BJ (cell line): ENCODE measurements at regions not wholly inside any gene's neighbourhood (a gene's known extent, or its start where the extent isn't known, plus 50 kb on each side); places are given as distances from the start of the nearest gene placed in this dataset.
"Not testable (repeated sequence)": the region's sequence is repeated elsewhere in the genome, so short reads cannot be mapped to it uniquely, and the experiment has no call there.

ENCODE experiments used
- CTCF ChIA-PET: fragments of 350-600 bp; formaldehyde crosslinking; extraction: SDS; loops from one replicate; lab custom pipeline; 2021; ENCODE audit warnings: antibody characterized with exemption, inconsistent platforms; lab: Yijun Ruan, JAX
- POLR2A ChIA-PET: fragments of 300-600 bp; sonication (Branson Sonifier 250); formaldehyde crosslinking; extraction: SDS; loops from one replicate; lab custom pipeline; 2021; ENCODE audit warnings: antibody characterized with exemption; lab: Charles Lee
- DNase-seq: peaks from one replicate; pipeline ENCODE4 v3.0.0-alpha.2; 2011; ENCODE audit warnings: low read depth
- H3K27me3 ChIP-seq: 2 replicates; pipeline ENCODE4 v1.6.0; 2011; ENCODE audit warnings: low read length; ENCODE audit not compliant: control insufficient read depth, insufficient read depth
- H3K36me3 ChIP-seq: 2 replicates; pipeline ENCODE4 v1.5.1; 2011; ENCODE audit warnings: low read length; ENCODE audit not compliant: control insufficient read depth, insufficient read depth
- H3K4me3 ChIP-seq: 2 replicates; pipeline ENCODE4 v1.5.1; 2011; ENCODE audit warnings: low read depth, mild to moderate bottlenecking, control low read depth, low read length
- TF ChIP-seq, protein P1 (sequence below): IDR thresholded peaks from 2 replicates; pipeline ENCODE4 v1.5.1; 2011; ENCODE audit warnings: low read depth, mild to moderate bottlenecking, control low read depth, inconsistent platforms, low read length, moderate library complexity; ENCODE audit not compliant: insufficient read depth

DNA sequence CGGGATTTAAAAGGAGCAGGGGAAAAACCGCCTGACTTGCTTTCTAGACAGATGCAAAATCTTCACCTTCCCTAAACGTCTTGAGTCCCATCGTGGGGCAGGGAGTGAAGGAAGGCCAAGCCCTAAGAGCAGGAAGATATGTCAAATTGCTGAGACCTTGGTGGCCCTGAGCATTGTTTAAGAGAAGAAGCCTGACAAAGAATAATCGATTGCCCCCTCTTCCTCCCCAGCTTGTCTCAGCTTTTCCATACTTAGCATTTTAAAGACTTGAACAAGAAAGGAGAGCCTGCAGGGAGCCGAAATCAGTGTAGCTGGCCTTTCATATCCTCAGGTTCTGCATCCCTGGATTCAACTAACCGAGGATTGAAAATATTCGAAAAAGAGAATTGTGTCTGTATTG is 157.6 kb upstream of the DLX2 start:
- H3K36me3 ChIP-seq: no peaks in the 10 kb centered on the region
- ChIA-PET POLR2A (no interaction called here), CTCF (no interaction called here)
- no peak for DNase-seq
- TF ChIP-seq, protein P1, sequence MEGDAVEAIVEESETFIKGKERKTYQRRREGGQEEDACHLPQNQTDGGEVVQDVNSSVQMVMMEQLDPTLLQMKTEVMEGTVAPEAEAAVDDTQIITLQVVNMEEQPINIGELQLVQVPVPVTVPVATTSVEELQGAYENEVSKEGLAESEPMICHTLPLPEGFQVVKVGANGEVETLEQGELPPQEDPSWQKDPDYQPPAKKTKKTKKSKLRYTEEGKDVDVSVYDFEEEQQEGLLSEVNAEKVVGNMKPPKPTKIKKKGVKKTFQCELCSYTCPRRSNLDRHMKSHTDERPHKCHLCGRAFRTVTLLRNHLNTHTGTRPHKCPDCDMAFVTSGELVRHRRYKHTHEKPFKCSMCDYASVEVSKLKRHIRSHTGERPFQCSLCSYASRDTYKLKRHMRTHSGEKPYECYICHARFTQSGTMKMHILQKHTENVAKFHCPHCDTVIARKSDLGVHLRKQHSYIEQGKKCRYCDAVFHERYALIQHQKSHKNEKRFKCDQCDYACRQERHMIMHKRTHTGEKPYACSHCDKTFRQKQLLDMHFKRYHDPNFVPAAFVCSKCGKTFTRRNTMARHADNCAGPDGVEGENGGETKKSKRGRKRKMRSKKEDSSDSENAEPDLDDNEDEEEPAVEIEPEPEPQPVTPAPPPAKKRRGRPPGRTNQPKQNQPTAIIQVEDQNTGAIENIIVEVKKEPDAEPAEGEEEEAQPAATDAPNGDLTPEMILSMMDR: no peak
- no peaks in the 10 kb centered on the region for H3K27me3 ChIP-seq
- H3K4me3 ChIP-seq: no peak overlapping the region

DNA sequence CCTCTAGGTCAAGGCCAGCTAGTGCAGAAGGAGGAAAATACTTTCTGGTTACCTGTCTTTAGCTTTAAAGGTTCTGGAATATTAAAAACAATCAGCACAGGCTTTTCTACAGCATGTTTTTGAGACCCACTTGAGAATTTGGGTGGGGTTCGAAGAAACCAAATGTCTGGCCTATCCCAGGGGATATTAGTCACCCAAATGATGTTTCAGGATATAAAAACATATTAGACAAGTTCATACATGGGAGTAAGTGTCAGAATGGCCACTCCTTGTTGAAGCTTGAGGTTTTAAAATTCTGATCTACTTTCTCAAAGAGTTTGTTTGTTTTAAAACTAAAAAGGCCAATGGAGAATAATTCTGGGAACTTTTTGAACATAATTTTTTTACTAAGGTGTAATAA is 158.6 kb upstream of the DLX2 start:
- no peak for DNase-seq
- POLR2A ChIA-PET: no interaction called here
- no peaks in the 10 kb centered on the region for H3K27me3 ChIP-seq
- CTCF ChIA-PET: interaction anchor here (1.6 kb wide), 1 partner anchor 8 kb away, joined by 4 read pairs; no protein-coding TSS in a partner anchor
- TF ChIP-seq, protein P1: no peak
- H3K4me3 ChIP-seq: no peak overlapping the region
- H3K36me3 ChIP-seq: no peaks in the 10 kb centered on the region

DNA sequence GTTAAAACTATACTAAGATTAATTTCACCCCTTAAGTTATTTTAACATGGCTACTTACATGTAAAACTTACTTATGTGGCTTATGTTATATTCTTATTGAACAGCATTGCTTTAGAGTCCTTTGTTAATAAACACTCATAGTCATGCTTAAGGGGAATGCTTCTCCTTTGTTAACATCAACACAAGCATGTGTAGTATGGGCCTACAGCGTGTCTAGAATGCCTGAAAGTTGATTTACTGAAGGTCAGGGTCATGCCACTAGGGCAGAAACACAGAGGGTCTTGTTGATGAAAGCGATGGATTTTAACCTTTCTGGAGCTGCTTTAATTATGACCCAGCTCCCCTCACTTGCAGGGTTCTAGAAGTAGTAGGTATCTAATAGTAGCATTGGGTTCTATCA is 159.8 kb upstream of the DLX2 start:
- DNase-seq: no peak
- H3K36me3 ChIP-seq: no peaks in the 10 kb centered on the region
- ChIA-PET POLR2A (no interaction called here), CTCF (interaction anchor here (0.6 to 1.6 kb wide), 3 partner anchors 9 to 16 kb away, joined by 3 to 4 read pairs (median 3); no protein-coding TSS in a partner anchor)
- H3K4me3 ChIP-seq: no peak overlapping the region
- TF ChIP-seq, protein P1: no peak
- H3K27me3 ChIP-seq: no peaks in the 10 kb centered on the region

DNA sequence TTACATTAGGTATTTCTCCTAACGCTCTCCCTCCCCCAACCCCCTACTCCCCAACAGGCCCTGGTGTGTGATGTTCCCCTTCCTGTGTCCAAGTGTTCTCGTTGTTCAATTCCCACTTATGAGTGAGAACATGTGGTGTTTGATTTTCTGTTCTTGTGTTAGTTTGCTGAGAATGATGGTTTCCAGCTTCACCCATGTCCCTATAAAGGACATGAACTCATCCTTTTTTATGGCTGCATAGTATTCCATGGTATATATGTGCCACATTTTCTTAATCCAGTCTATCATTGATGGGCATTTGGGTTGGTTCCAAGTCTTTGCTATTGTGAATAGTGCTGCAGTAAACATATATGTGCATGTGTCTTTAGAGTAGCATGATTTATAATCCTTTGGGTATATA is 162.1 kb upstream of the DLX2 start:
- H3K27me3 ChIP-seq, DNase-seq, POLR2A ChIA-PET, H3K4me3 ChIP-seq, H3K36me3 ChIP-seq, CTCF ChIA-PET: not testable (repeated sequence)

DNA sequence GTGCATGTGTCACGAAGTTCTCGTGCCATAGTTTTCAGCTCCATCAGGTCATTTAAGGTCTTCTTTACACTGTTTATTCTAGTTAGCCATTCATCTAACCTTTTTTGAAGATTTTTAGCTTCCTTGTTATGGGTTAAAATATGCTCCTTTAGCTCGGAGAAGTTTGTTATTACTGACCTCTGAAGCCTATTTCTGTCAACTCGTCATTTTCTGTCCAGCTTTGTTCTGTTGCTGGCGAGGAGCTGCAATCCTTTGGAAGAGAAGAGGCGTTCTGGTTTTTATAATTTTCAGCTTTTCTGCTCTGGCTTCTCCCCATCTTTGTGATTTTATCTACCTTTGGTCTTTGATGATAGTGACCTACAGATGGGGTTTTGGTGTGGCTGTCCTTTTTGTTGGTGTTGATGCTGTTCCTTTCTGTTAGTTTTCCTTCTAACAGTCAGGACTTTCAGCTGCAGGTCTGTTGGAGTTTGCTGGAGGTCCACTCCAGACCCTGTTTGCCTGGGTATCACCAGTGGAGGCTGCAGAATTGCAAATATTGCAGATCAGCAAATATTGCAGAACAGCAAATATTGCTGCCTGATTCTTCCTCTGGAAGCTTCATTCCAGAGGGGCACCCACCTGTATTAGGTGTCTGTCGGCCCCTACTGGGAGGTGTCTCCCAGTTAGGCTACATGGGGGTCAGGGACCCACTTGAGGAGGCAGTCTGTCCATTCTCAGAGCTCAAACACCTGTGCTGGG is 157.7 kb upstream of the ITGA6 start:
- POLR2A ChIA-PET: not testable (repeated sequence)

DNA sequence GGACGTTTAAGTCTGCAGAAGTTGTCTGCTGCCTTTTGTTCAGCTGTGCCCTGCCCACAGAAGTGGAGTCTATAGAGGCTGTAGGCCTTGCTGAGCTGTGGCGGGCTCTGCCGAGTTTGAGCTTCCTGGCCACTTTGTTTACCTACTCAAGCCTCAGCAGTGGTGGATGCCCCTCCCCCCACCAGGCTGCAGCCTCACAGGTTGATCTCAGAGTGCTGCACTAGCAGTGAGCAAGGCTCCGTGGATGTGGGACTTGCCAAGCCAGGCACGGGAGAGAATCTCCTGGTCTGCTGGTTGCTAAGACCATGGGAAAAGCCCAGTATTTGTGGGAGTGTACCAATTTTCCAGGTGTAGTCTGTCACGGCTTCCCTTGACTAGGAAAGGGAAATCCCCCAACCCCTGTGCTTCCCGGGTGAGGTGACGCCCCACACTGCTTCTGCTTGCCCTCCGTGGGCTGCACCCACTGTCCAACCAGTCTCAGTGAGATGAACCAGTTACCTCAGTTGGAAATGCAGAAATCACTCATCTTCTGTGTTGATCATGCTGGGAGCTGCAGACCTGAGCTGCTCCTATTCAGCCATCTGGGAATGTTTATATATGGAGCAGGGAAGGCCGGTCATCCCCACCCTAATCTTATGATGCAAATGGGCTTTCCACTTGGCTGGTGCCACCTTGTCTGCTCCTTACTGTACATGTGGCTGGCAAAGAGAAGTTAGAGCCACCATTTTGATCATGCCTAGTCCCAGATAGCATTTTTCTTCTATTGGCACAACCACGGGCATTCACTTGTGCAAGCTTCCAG is 156.9 kb upstream of the ITGA6 start:
- TF ChIP-seq, protein P1: no peak
- ChIA-PET CTCF (interaction anchor here (0.9 to 1.1 kb wide), 2 partner anchors 22 to 61 kb away, joined by 3 read pairs; no protein-coding TSS in a partner anchor), POLR2A (no interaction called here)
- H3K4me3 ChIP-seq: no peak overlapping the region
- H3K36me3 ChIP-seq: no peaks in the 10 kb centered on the region
- no peaks in the 10 kb centered on the region for H3K27me3 ChIP-seq
- DNase-seq: no peak

More for the DNA sequence above, 157.7 kb upstream of the ITGA6 start:
- CTCF ChIA-PET: interaction anchor here (0.6 to 1.1 kb wide), 2 partner anchors 22 to 36 kb away, joined by 3 to 4 read pairs; no protein-coding TSS in a partner anchor
- not testable (repeated sequence) for DNase-seq, H3K4me3 ChIP-seq, H3K36me3 ChIP-seq, H3K27me3 ChIP-seq
